Upper lobe of left lung (tissue), 6 donors: ENCODE measurements at regions not wholly inside any gene's neighbourhood (a gene's known extent, or its start where the extent isn't known, plus 50 kb on each side); places are given as distances from the start of the nearest gene placed in this dataset.

Source experiments
- ATAC-seq, 2 donors: fragments of 200-7000 bp; cut with Tn5 transposase; one replicate each; pipeline ENCODE4 v1.9.1; 2022; ENCODE audit warnings: mild to moderate bottlenecking in 2 of 2, moderate library complexity in 2 of 2; ENCODE audit not compliant: low FRiP score in 2 of 2
- DNase-seq, 2 donors: peaks; one replicate each; pipeline ENCODE4 v3.0.0-alpha.2; 2019 to 2020
- H3K27ac ChIP-seq, 4 donors: fragments of 200-600 bp; sonication (generic); one replicate each; pipeline ENCODE4 v1.5.1; 2016 to 2019
- H3K27me3 ChIP-seq, 4 donors: fragments of 200-600 bp; sonication (generic); one replicate each; pipeline ENCODE4 v1.5.1; 2017 to 2019
- H3K36me3 ChIP-seq, 4 donors: fragments of 200-600 bp; sonication (generic); one replicate each; pipeline ENCODE4 v1.5.1; 2016 to 2019
- H3K4me1 ChIP-seq, 4 donors: fragments of 200-600 bp; sonication (generic); one replicate each; pipeline ENCODE4 v1.5.1; 2018 to 2019
- H3K4me3 ChIP-seq, 4 donors: fragments of 200-600 bp; sonication (generic); one replicate each; pipeline ENCODE4 v1.5.1; 2017 to 2019; ENCODE audit warnings: mild to moderate bottlenecking in 2 of 4, moderate library complexity in 1 of 4
- H3K9me3 ChIP-seq, 4 donors: fragments of 200-600 bp; sonication (generic); one replicate each; pipeline ENCODE4 v1.5.1; 2018 to 2019
- CTCF ChIP-seq, 6 experiments: fragments of 450-650 bp in 4 of 6; fragments of 200-600 bp in 2 of 6; sonication (generic) in 2 of 6; IDR thresholded peaks; one replicate each; pipeline ENCODE4 v1.5.1; 2016 to 2019; ENCODE audit warnings: antibody characterized with exemption in 6 of 6
- EP300 ChIP-seq, 4 donors: sonication (generic); formaldehyde crosslinking; IDR thresholded peaks; one replicate each; pipeline ENCODE4 v1.5.1; 2017; ENCODE audit warnings: antibody characterized with exemption in 4 of 4, control low read depth in 2 of 4
- POLR2A ChIP-seq, 4 donors: fragments of 450-650 bp; IDR thresholded peaks; one replicate each; pipeline ENCODE4 v1.5.1; 2016 to 2017; ENCODE audit warnings: antibody characterized with exemption in 4 of 4, mild to moderate bottlenecking in 2 of 4
- POLR2AphosphoS5 ChIP-seq, 2 donors: sonication (generic); formaldehyde crosslinking; IDR thresholded peaks; one replicate each; pipeline ENCODE4 v1.5.1; 2017; ENCODE audit warnings: antibody characterized with exemption in 2 of 2
- WGBS, 2 donors: methylation state at CpG; one replicate each; pipeline ENCODE4 v1.1.5; 2017 to 2018; 5-methylcytosine and 5-hydroxymethylcytosine counted together
- donor health status: DM: no; HTN: no; CAD: no; lungs with moderate emphysema.
- donor health status: DM: no; HTN: yes; CAD: no; lungs with severe emphysema.

- Histone ChIP-seq H3K36me3 (no peaks in the 10 kb centered on the region), H3K9me3 (no peaks in the 10 kb centered on the region), H3K27ac (no peak overlapping the region), H3K4me3 (no peak overlapping the region), H3K4me1 (no peaks in the 10 kb centered on the region), H3K27me3 (no peaks in the 10 kb centered on the region)
- DNase-seq (no peak), ATAC-seq (no peak)
- TF ChIP-seq EP300 (IDR thresholded peaks at IDR 0.05) (no peak), CTCF (IDR thresholded peaks at IDR 0.05) (no peak), POLR2A (IDR thresholded peaks at IDR 0.05) (no peak), POLR2AphosphoS5 (IDR thresholded peaks at IDR 0.05) (no peak)
- 75 to 84% methylated on average over 5 of the region's 5 CpGs for WGBS, 2 donors
Measured at GRCh38 chr10:47060356-47060755, 149.1 kb downstream of the PTPN20 start.

GRCh38 chr10:47060993-47061500 is 149.8 kb downstream of the PTPN20 start:
- Histone ChIP-seq H3K27ac (no peak overlapping the region), H3K36me3 (no peaks in the 10 kb centered on the region), H3K27me3 (no peaks in the 10 kb centered on the region), H3K4me1 (no peaks in the 10 kb centered on the region), H3K9me3 (no peaks in the 10 kb centered on the region), H3K4me3 (no peak overlapping the region)
- ATAC-seq, result no peak
- no peak for DNase-seq
- TF ChIP-seq POLR2AphosphoS5 (IDR thresholded peaks at IDR 0.05), result no peak
- no peak for TF ChIP-seq POLR2A (IDR thresholded peaks at IDR 0.05)
- TF ChIP-seq EP300 (IDR thresholded peaks at IDR 0.05), result no peak
- TF ChIP-seq CTCF (IDR thresholded peaks at IDR 0.05), result no peak
- 78 to 81% methylated on average over 8 of the region's 8 CpGs for WGBS, 2 donors

GRCh38 chr10:47061776-47062175 is 150.5 kb downstream of the PTPN20 start:
- Histone ChIP-seq H3K27me3 (no peaks in the 10 kb centered on the region), H3K9me3 (no peaks in the 10 kb centered on the region), H3K4me3 (no peak overlapping the region), H3K27ac (no peak overlapping the region), H3K36me3 (no peaks in the 10 kb centered on the region), H3K4me1 (no peaks in the 10 kb centered on the region)
- ATAC-seq (no peak), DNase-seq (no peak)
- WGBS, 2 donors, result 89 to 90% methylated on average over 3 of the region's 3 CpGs
- no peak for TF ChIP-seq POLR2AphosphoS5 (IDR thresholded peaks at IDR 0.05)
- TF ChIP-seq POLR2A (IDR thresholded peaks at IDR 0.05), result no peak
- TF ChIP-seq CTCF (IDR thresholded peaks at IDR 0.05), result no peak
- no peak for TF ChIP-seq EP300 (IDR thresholded peaks at IDR 0.05)

- 64 to 66% methylated on average over 12 of the region's 12 CpGs for WGBS, 2 donors
- DNase-seq (no peak), ATAC-seq (no peak)
- Histone ChIP-seq H3K4me1 (no peaks in the 10 kb centered on the region), H3K9me3 (no peaks in the 10 kb centered on the region), H3K36me3 (no peaks in the 10 kb centered on the region), H3K27me3 (no peaks in the 10 kb centered on the region), H3K4me3 (no peak overlapping the region), H3K27ac (no peak overlapping the region)
- no peak for TF ChIP-seq POLR2A (IDR thresholded peaks at IDR 0.05)
- no peak for TF ChIP-seq POLR2AphosphoS5 (IDR thresholded peaks at IDR 0.05)
- no peak for TF ChIP-seq EP300 (IDR thresholded peaks at IDR 0.05)
- TF ChIP-seq CTCF (IDR thresholded peaks at IDR 0.05), result no peak
Measured at GRCh38 chr10:47062441-47063200, 151.4 kb downstream of the PTPN20 start.

- no peak for DNase-seq
- Histone ChIP-seq H3K27me3 (no peaks in the 10 kb centered on the region), H3K4me1 (no peaks in the 10 kb centered on the region), H3K4me3 (no peak overlapping the region), H3K9me3 (no peaks in the 10 kb centered on the region), H3K27ac (no peak overlapping the region), H3K36me3 (no peaks in the 10 kb centered on the region)
- ATAC-seq, result no peak
- TF ChIP-seq POLR2AphosphoS5 (IDR thresholded peaks at IDR 0.05) (no peak), CTCF (IDR thresholded peaks at IDR 0.05) (no peak), POLR2A (IDR thresholded peaks at IDR 0.05) (no peak), EP300 (IDR thresholded peaks at IDR 0.05) (no peak)
- 86 to 96% methylated on average over 1 of the region's 1 CpG for WGBS, 2 donors
Measured at GRCh38 chr10:47063858-47064257, 152.6 kb downstream of the PTPN20 start.
